ENCODE measurements at regions not wholly inside any gene's neighbourhood (a gene's known extent, or its start where the extent isn't known, plus 50 kb on each side); places are given as distances from the start of the nearest gene placed in this dataset.

DNA sequence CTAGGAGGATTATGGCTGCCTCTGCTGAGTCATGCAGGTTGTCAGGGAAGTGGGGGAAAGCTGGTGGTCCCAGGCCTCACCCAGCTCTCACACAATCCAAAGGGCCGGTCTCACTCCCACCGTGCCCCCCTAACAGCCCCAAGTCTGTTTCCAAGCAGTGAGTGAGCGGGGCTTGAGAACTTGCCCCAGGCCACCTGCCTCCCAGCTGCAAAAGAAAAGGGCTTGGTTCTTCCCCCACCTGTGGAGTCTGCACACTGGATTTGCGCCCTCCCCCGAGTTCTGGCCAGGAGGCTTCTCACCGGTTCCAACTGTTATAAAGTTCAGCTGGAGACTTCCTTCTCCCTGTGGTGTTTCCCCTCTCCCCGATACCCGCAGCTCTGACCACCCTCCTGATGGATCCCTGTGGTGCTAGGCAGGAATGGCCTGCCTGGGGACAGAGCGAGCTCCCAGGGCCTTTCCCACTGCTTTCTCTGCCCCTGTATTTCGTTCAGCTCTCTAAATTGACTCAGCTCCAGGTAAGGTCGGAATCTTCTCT is 222.3 kb downstream of the BARHL2 start:
- DNase-seq (ENCODE audit: low read depth) = no peak

DNA sequence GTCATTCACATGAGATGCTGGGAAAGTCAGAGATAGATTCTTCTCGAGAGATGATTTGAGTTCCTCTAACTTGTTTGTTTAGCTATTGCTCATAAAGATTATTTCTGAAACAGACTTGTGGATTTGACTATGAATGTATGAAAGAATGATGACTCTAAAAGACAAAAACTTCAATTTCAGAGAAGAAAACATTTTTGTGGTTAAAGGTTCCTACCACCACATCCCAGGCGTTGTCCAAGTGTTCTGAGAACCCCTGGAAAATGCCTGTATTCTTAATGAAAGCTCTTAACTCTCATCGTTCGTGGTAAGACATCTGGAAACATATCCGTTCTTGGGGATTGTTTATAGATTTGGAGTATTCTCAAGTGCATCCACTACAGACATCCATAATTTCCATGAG is 228.7 kb downstream of the BARHL2 start:
- DNase-seq (ENCODE audit: low read depth) = peak; percentile 71

DNA sequence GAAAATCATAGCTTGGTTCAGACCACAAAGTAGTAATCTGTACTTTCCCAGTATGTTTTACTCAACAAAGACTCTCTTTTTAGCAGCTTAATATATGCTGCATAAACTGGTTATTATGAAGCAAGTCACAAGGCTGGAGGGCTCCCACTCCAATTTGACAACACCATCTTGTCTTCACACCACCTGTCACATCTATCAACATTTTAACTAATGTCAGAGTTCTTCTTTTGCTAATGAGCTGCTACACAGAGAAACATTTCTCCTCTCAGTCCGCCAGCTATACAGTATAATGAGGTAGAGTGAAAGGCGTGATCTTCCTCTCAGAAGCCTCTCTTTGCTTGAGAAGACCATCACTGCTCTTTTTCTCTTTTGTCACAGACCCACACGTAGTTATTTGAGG is 230.1 kb downstream of the BARHL2 start:
- DNase-seq (ENCODE audit: low read depth) = no peak

- DNase-seq (ENCODE audit: low read depth) = no peak
These were observed 230.8 kb downstream of the BARHL2 start for GRCh38 chr1:90486134-90486824.

GRCh38 chr1:90480271-90480835 is 236.7 kb downstream of the BARHL2 start:
- DNase-seq (ENCODE audit: low read depth) = no peak

GRCh38 chr1:90476994-90477393 is 240.1 kb downstream of the BARHL2 start:
- DNase-seq (ENCODE audit: low read depth) = no peak

GRCh38 chr1:90476411-90476810 is 240.7 kb downstream of the BARHL2 start:
- DNase-seq (ENCODE audit: low read depth) = no peak

- no peak for DNase-seq (ENCODE audit: low read depth)
These were observed 241.5 kb downstream of the BARHL2 start for GRCh38 chr1:90475631-90476030.

GRCh38 chr1:90474731-90475130 is 242.4 kb downstream of the BARHL2 start:
- no peak for DNase-seq (ENCODE audit: low read depth)

DNA sequence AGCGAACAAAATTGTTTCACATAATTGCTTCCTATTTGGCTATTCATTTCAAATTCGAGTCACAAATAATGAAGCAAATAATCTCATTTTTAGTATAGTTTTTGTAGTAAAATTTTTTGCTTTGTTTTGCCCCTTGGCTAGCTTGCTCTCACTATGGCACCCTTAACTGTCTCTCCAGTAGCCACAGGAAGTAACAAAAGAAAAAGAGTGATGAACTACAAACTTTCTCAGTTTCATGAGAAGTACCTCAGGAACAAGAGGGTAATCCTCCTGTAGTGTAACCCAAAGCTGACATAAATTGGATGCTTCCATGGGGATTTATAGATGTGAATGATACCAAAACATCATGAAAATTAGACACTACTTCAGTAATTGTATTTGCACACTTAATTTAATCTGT is 242.9 kb downstream of the BARHL2 start:
- DNase-seq (ENCODE audit: low read depth) = no peak

GRCh38 chr1:90472775-90473174 is 244.3 kb downstream of the BARHL2 start:
- no peak for DNase-seq (ENCODE audit: low read depth)

GRCh38 chr1:90459570-90459969 is 257.5 kb downstream of the BARHL2 start:
- DNase-seq (ENCODE audit: low read depth) = no peak

DNA sequence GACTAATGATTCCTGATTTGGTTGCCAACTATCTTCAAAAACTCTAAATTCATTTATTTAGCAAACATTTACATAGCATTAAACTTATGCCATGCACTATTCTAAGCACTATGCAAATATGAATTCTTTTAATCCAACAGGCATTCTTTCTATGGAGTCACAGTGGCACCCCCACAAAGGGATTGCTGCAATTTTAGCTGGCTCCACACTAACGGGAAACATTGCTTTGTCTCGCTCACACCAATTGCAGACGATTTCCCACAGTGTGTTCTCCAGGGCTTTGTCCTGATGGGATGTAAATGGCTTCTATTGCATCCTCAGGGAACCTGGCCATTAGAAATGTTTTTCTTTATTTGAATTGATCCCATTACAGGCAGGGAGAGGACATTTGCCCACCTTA is 259.1 kb downstream of the BARHL2 start:
- DNase-seq (ENCODE audit: low read depth) = no peak

DNA sequence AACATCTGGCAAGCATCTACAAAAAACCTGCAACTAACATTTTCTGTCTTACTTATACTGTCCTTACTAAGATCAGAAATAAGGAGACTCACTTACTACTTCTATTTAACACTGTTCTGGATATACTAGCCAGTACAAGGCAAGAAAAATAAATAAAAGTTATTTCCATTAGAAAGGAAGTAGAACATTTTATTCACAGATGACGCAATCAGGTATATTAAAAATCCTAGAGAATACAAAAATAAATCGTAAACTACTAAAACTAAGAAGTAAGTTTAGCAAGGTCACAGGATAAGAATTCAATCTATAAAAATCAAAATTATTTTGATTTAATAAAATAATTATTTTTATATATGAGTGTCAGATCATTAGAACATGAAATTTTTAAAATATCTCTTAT is 264.6 kb downstream of the BARHL2 start:
- DNase-seq (ENCODE audit: low read depth) = no peak

DNA sequence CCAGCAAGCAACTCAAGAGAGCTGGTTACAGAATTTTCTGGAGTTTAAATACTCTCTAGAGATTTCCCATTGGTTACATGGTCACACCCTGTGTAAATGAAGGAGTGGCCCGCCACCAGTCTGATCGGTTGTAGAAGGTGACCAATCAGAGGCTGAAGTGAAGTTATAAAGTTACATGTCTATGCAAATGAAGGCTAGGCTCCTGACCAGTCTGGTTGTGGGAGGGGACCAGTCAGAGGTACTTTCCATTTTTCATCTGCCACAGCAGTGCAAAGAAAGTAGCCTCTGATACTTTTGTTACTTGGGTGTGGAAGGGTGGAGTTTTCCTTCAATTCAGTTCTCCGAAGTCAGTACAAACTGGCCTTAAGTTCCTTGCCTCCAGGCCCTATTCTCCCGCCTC is 273.7 kb downstream of the BARHL2 start:
- DNase-seq (ENCODE audit: low read depth) = no peak

GRCh38 chr1:90435351-90435750 is 281.8 kb downstream of the BARHL2 start:
- no peak for DNase-seq (ENCODE audit: low read depth)

GRCh38 chr1:90434460-90434859 is 282.6 kb downstream of the BARHL2 start:
- DNase-seq (ENCODE audit: low read depth) = no peak

GRCh38 chr1:90417126-90417525 is 300.0 kb downstream of the BARHL2 start:
- DNase-seq (ENCODE audit: low read depth) = peak; percentile 11

- no peak for DNase-seq (ENCODE audit: low read depth)
These were observed 302.9 kb downstream of the BARHL2 start for GRCh38 chr1:90414201-90414600.

DNA sequence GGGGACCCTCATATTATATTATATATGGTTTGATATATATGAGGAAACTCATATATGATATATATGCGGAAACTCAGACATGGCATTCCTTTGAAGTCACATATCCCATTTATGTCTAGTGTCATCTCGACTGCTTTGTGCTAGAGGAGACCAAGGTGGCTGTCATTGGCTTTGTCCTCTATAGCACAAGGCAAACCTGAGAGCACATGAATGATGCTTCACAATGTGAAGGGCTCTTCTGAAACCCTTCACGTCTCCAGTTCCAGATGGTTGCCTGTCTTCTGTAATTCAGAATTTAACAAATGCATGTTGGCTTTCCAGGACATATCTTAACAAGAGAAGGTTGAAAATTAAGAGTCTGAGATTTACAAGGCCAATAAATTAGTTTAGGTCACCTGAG is 303.6 kb downstream of the BARHL2 start:
- no peak for DNase-seq (ENCODE audit: low read depth)

GRCh38 chr1:90412563-90412962 is 304.5 kb downstream of the BARHL2 start:
- DNase-seq (ENCODE audit: low read depth) = no peak

DNA sequence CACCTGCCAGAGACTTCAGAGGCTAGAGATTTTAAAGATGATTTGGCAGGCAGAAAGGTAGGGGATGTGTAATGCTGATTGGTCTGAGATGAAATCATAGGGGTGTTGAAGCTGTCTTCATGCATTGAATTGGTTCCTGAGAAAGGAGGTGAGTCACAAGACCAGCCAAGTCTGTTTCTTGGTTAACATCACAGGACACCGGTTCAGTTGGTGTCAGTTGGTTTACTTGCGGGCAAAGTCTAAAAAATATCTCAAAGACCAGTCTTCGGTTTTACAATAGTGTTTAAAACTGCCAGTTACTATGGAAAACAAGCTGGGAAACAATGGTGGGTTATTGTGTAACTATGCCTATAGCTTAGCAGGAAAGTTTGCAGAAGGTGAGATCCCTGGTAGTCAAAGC is 305.9 kb downstream of the BARHL2 start:
- DNase-seq (ENCODE audit: low read depth) = no peak

DNA sequence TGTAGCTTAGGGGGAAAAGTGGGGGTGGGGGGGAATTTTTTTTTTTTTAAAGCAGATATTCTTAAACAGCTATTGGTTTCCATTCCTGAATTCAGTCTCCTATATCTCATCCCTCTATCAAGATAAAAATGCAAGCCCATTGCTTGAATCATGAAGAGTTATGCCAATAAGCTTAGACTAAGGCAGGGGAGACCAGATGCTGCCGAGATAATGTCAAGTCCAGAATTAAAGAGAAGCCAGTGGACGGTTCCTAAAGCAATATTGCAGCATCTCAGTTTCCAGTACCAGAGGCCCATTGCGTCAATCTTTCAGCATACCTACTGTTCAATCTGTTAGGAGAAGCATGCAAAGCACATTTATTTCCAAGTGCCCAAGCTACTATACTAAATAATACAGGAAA is 309.4 kb downstream of the BARHL2 start:
- DNase-seq (ENCODE audit: low read depth) = no peak

DNA sequence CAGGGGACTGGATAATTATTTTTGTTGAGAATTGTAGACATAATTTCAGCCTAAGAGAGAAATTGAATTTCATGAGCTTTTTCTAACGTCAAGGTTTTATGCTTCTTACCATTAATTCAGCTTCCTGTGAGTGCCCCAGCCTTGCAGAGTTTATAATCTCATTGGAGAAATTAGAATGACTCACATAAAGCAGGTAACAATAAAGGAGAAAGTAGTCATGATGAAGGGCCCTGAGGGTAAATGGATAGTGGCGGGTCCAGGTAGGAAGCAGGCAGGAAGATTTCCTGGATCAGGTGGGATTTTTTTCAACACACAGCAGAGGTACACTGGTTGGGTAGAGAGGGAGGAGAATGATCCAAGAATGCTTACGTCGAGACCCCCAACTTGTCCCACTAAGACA is 311.4 kb downstream of the BARHL2 start:
- DNase-seq (ENCODE audit: low read depth) = no peak
